ENCODE measurements at regions not wholly inside any gene's neighbourhood (a gene's known extent, or its start where the extent isn't known, plus 50 kb on each side); places are given as distances from the start of the nearest gene placed in this dataset.
"Not testable (repeated sequence)": the region's sequence is repeated elsewhere in the genome, so short reads cannot be mapped to it uniquely, and the experiment has no call there.

DNA sequence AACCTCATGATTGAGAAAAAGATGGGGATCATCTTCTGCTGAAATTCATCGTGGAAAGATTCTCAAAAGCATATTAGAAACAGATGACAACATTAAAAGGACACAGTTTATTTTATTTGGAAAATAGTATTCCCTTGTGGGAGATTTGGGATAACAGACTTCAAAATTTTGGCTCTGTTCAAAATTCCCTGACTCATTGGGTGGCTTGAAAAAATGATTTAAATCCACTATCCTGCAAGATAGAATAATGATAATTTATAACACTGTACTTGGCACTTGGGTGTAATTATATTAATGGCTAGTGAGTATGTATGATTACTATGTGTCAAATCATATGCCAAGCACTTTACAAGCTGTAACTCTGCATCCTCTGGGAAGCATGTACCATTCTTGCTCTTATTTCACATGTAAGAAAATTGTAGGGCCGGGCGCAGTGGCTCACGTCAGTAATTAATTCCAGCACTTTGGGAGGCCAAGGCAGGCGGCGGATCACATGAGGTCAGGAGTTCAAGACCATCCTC is 128.8 kb downstream of the LMNTD1 start:
- peak; percentile 31 for DNase-seq (ENCODE audit: low read depth)

DNA sequence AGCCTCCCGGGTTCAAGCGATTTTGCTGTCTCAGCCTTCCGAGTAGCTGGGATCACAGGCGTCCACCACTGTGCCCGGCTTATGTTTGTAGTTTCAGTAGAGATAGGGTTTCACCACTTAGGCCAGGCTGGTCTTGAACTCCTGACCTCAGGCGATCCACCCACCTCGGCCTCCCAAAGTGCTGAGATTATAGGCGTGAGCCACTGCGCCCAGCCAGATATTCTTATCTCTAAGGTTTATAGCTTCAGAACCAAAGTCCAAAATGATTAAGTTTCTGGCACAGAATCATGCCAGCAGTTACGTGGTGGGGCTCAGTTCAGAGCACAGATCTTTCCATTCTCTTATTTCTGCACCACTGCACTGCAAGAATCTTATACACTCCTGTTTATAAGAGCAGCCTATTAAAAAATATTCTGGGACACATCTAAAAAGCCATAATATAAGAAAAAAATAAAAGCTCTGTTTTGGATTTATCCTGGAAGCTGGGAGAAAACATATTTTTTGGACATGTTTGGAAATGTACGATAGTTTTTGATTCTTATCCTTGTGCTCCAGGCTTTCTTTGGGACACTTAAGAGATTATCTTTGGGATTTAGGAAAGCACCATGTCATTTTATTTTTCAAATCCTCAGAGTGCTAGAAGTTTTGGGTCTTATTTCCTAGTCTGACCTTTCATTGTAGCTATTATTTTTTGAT is 129.6 kb downstream of the LMNTD1 start:
- DNase-seq (ENCODE audit: low read depth), result no peak

DNA sequence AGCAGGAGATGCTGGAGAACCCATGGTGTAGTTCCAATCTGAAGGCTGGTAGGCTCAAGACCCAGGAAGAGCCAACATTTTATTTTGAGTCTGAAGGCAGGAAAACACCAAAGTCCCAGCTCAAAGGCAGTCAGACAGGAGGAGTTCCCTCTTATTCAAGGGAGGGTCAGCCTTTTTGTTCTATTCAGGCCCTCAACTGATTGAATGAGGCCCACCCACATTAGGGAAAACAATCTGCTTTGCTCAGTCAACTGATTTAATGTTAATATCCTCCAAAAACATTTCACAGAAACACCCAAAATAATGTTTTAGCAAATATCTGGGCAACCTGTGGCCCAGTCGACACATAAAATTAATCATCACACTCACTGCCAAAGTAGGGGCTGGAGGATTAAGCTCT is 130.8 kb downstream of the LMNTD1 start:
- no peak for DNase-seq (ENCODE audit: low read depth)

DNA sequence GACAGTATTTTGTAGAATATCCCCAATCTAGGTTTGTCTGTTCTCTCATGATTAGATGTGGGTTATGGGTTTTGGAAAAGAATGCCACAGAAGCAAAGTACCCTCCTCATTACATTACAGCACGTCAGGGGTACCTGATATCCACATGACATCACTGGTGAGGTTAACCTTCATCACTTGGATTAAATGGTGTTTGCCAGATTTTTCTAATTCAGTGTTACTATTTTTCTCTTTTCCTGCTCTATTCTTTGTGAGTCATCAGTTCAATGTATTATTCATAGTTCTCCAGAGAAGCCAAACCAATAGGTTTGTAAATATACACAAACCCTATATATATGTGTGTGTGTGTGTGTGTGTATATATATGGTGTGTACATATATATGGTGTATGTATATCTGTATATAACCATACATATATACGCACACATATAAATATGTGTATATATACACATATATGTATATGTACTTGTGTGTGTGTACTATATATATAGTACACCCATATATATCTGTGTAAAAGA is 131.4 kb downstream of the LMNTD1 start:
- DNase-seq (ENCODE audit: low read depth), result no peak

DNA sequence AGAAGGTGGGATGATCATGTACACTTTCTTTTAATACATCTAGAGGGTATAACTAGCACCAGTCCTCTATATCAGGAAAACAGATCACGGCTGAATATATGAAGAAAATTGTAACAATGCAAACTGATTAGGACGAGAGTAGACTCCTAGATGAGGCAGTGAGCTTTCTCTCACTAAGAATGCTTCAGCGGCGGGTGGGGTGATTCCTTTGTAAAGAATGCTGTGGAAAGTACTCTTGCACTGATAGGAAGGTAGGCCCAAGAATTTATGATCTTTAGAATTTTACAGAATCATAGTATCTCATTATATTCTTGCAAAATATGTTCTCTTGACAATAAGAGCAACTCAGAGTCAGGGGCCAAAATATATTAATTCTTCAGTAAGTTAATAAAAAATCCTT is 133.0 kb downstream of the LMNTD1 start:
- no peak for DNase-seq (ENCODE audit: low read depth)

DNA sequence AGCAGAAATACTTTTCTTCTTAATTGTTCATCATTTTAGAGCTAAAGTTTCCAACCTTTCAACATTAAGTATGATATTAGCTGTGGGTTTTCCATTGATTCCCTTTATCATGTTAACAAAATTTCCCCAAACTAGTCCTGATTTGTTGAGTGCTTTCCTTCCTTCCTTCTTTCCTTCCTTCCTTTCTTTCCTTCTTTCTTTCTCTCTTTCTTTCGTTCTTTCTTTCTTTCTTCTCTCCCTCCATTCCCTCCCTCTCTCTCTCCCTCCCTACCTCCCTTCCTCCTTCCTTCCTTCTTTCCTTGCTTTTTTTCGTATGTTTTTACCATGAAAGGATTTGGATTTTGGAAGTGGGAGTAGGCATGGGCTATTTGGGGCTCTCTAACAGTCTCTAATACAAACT is 133.5 kb downstream of the LMNTD1 start:
- no peak for DNase-seq (ENCODE audit: low read depth)

DNA sequence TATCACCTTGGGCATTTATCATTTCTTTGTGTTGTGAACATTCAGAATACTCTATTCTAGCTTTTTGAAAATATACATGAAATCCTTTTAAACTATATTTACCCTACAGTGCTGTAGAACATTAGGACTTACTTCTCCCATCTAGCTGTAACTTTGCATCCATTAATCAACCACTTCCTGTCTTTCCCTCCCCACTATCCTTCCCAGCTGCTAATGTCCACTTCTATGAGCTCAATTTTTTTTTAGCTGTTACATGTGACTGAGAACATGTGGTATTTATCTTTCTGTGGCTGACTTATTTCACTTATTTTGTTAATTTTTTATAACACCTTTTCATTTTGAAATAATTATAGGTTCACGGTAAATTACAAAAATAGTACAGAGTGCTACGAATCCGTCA is 136.0 kb downstream of the LMNTD1 start:
- DNase-seq (ENCODE audit: low read depth), result no peak

DNA sequence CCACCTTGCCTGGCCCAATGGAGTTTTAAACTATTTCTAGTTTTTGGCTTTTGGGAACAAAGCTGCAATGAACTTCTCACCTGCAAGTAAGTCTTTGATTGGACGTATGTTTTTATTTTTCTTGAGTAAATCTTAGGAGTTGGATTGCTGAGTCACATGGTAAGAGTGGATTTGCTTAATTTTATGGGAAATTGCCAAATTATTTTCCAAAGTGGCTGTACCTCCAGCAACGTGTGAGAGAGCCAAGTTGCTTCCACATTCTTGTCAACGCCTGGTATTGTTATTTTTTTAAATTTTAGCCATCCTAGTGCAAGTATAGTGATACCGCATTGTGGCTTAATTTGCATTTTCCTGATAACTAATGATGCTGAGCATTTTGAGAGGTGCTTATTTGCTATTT is 136.6 kb downstream of the LMNTD1 start:
- no peak for DNase-seq (ENCODE audit: low read depth)

DNA sequence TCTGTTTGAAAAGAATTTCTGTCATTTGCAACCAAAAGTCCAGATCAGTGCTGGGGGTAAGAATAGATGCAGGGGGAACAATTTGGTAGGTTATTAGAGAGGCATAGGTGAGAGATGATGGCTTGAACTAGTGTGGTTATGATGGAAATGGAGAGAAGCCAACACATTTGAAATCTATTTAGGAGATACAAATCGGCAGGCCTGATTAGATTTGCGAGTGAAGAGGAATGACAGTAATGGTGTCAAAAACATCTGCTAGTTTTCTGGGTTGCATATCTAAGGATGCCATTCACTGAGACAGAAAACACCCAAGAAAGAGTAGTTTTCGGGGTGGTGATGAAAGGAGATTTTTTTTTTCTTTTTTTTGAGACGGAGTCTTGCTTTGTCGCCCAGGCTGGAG is 138.1 kb downstream of the LMNTD1 start:
- DNase-seq (ENCODE audit: low read depth), result no peak

DNA sequence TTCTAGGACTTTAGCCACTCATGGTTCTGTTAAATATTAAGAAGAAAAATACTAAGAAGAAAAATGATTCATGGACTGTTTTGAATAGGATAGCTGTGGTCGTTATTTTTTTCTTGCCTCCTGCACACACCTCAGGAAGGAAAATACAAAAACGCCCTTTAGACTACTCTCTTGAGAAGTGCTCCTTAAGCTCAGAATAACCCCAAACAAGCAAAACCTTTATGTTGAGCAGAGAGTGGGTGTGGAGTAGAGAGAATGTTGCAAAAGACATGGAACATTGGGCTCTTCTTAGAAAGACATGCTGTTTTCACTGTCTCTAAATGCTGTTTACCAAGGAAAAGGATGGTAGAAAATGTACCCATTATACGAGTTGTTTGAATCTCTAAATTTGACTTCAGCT is 140.3 kb downstream of the LMNTD1 start:
- no peak for DNase-seq (ENCODE audit: low read depth)

DNA sequence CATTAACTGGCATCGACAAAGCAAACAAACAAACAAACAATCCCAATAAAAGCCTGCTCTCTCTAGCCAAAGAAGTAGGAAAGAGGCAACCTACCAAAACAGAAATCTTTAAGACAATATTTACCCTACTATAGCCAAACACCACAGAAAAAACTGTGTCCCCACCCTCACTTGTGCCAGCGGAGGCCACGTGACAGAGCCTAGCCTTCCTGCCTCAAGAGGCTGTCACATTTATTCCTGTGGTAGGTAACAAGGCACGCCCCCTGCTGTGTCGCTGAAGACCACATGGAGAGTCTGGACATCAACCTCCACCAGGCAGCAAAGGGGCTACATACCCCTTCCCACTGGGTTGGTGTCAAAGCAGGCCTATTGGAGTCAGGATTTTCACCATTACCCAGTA is 148.1 kb downstream of the LMNTD1 start:
- DNase-seq (ENCODE audit: low read depth), result no peak

DNA sequence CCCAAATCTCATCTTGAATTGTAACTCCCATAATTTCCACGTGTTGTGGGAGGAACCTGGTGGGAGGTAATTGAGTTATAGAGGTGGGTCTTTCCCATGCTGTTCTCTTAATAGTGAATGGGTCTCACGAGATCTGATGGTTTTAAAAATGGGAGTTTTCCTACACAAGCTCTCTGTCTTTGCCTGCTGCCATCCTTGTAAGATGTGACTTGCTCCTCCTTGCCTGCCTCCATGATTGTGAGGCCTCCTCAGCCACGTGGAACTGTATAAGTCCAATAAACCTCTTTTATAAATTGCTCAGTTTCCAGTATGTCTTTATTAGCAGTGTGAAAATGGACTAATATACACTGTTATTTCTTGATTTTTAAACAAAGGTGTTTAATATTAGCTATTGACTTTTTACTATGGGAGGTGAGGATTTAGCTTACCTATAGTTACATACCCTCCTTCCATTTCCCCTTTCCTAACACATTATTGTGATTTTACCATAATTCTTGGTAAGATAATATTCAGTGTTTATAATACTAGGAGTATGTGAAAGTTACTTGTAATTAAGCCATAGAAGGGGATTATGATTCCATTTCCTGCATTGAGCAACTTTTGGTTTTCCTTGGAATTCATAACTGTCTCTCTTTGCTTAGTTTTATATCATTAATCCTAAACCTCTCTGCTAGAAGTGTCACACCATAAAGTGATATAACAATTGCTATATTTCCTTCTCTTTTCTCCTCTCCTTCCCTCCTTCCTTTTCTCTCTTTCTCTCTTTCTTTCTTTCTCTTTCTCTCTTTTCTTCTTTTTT is 151.0 kb upstream of the KRAS start:
- no peak for DNase-seq (ENCODE audit: low read depth)

DNA sequence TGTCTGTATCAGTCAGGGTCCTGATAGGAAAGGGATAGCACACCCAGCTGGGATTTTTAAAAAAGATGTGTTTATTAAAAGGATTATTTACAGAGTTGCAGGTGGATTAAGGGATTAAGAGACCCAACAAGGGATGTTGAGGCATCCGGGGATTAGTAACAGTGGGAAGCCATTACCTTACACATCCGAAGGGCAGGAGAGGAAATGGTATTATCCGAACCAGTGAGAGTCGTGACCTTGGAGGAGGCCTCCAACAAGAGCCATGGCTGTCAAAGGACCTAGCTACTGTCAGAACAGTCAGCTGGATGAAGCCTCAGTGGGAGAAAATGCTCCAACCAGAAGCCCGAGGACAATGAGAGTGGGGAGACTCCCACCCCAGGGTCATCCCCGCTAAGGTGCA is 146.3 kb upstream of the KRAS start:
- DNase-seq (ENCODE audit: low read depth), result no peak

DNA sequence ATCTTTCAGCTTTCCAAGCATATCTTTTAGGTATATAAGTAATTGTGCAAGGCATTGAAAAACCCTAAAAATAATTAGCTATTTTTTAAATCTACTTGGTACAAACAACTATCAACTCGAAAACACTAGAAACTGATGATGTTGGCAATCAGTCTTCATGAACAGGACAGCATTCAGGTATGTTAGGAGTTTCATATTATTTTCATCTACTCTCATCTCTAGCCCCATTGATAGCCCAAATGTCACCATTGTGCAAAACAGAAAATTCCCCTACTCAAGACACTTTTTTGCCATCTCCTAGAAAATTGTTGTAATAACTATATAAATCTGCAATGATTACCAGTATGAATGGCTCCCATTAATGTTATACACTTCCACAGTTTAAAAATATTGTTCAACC is 144.5 kb upstream of the KRAS start:
- no peak for DNase-seq (ENCODE audit: low read depth)

DNA sequence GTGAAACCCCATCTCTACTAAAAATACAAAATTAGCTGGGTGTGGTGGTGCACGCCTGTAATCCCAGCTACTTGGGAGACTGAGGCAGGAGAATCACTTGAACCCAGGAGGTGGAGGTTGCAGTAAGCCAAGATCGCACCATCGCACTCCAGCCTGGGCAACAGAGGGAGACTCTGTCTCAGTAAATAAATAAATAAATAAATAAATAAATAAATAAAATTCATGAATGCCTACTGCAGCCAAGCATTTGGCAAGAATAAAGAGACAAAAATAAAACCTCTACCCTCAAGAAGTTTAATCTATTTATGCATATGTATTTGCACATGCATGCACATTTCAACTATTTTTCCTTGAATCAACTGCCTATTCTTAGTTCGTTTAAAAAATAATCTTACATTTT is 144.0 kb upstream of the KRAS start:
- DNase-seq (ENCODE audit: low read depth), result not testable (repeated sequence)

DNA sequence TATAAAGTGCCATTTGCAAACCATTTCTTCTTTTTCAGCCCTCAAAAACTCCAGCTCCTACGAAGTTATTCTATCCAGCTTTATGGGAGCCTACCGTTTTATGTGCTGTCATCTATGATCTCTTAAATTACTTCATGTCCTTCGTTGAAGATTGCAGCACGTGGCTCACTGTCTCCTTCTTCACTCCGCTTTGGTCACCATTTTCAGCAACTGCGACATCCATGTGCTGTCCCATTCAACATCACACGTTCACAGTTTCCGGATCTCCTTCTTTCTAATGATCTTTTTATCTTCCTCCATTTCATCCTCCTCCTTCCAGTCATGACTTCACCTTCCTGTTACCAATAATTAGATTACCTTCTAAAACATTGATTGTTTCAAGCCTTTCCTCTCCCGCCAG is 143.3 kb upstream of the KRAS start:
- DNase-seq (ENCODE audit: low read depth), result no peak

DNA sequence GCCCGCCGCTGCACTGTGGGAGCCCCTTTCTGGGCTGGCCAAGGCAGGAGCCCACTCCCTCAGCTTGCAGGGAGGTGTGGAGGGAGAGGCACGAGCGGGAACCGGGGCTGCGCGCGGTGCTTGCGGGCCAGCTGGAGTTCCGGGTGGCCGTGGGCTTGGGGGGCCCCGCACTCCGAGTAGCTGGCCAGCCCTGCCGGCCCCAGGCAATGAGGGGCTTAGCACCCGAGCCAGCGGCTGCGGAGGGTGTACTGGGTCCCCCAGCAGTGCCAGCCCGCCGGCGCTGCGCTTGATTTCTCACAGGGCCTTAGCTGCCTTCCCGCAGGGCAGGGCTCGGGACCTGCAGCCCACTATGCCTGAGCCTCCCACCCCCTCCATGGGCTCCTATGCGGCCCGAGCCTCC is 140.6 kb upstream of the KRAS start:
- not testable (repeated sequence) for DNase-seq (ENCODE audit: low read depth)

DNA sequence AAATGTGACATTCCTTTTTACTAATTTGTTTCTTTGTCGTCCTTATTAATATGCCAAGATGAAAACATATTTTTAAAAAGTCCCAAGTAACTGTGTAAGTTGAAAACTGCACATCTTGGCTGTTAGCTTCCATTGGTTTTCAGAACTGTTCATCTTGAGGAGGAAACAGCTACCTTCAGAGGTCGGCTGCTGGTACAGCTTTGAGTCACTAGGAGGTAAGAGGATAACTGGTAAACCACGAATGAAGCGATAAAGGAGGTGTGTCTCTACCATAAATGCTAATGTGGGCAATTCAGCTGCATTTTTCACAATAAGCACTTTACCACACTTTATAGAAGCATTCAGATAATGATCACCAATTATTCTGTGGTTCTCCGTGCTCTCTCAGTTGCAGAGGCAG is 137.5 kb upstream of the KRAS start:
- DNase-seq (ENCODE audit: low read depth), result no peak

DNA sequence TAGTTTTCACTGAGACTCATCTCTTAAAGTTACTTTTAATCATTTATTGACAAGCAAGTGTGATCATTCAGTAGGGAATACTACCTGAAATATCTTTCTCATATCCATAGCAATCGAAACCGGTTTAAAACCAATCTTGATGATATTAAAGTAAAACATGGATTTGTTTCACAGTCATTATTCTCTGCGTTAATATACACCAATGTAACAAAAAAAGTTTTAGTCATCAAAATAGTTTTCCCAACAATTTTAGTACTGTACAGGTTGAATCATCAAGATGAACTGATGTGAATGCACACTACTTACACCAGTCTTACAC is 137.0 kb upstream of the KRAS start:
- DNase-seq (ENCODE audit: low read depth), result no peak

DNA sequence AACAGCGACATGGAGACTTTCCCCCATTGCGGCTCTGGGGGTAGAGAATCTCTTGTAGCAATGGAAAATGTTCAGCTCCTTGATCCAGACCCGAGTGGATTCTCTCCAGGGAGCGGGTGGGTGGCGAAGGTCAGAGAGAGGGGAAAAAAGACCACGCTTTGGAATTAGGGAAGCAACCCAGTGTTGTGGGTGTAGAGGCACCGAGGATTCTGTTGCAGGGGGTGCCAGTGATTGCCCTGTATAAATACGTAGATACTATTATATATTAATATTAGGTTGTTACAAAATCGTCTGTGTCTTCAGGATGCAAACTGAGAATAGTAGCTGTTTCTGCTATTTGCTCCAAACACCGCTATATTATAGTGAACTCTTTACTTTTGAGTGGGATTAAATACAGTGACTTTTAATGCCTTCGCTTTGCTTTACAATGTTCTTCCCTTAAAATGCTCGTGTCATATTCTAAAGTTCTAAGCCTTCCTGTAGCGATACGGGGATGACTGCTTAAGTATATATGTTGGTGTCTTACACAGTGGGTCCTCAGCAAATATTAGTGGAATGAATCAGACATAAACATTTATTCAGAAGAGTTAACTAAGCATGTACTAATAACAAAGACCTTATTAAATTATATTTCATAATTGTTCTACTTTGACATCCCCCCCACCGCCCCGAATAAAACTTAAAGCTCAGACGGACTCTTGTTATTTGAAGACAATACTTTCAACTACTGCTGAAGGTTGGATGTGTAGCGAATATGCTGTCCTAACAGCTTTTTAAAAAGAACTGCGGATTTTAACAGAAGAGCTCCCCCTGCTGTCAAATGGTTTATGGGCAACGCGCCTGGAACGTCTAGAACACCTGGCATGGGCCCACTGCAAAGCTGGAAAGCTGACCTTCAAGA is 136.4 kb upstream of the KRAS start:
- peak; percentile 79 for DNase-seq (ENCODE audit: low read depth)

DNA sequence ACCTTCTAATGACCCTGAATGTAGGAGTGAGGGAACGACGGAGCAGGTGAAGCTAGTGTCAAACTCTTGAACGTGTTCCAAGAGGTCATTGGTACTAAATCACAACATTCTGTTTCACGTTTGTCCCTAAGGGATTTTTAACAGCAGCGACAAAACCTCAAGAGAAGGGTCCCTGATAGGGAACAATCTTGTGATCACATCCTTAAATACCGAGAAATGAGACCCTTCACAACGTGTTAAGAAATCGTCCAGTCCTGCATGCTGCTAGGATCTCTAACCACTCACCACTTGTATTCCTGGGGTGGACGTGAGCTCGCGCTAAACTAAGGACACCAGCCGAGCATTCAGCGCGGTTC is 134.1 kb upstream of the KRAS start:
- no peak for DNase-seq (ENCODE audit: low read depth)

DNA sequence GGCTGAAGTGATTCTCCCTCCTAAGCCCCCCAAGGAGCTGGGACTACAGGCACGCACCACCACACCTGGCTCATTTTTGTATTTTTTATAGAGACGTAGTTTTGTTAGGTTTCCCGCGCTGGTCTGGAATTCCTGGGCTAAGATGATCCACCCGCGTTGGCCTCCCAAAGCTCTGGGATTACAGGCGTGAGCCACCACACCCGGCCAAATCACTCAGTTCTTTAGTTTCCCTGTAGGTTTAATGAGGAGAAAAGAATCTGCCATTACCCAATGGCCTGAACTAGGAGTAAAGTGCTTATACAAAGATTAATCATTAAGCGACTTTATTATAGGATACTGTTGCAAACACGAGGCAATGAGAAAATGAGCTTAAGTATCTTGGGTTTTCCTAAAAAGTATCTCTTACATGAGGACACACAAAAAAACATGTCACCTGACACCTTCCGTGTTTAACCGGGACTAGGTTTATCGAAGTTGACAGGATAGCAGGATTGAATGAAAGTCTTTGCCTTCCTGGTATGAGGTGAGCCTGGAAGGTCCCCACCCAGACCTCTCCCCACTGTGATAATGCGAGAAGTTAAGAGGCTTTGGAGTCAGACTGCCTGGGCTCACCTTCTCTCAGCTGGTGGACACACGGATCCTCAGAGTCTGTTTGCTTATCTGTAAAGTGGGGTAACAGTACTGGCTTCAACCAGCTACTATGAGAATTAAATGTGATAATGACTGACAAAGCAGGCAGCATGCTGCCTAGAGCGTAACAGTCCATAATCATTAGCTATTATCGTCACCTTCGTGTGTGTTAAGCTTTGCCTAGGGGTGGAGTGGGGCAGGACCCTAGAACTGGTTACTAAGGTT is 133.5 kb upstream of the KRAS start:
- DNase-seq (ENCODE audit: low read depth), result no peak

All from GM04504 (cell line).